ENCODE measurements at regions not wholly inside any gene's neighbourhood (a gene's known extent, or its start where the extent isn't known, plus 50 kb on each side); places are given as distances from the start of the nearest gene placed in this dataset.

GRCh38 chr12:64558754-64559153, 51.5 kb upstream of the RASSF3 start:
- H3K36me3 ChIP-seq (ENCODE audit: control insufficient read depth in 1 of 2, insufficient read depth in 2 of 2, low read length in 2 of 2), result no peaks in the 10 kb centered on the region
- H3K9me2 ChIP-seq (ENCODE audit: insufficient read depth), result no peaks in the 10 kb centered on the region
- intact Hi-C loops (cut with micrococcal nuclease), result no loop called here
- no TSS peak for BruUV-seq (replicated peaks)
- no peak overlapping the region for H3K4me2 ChIP-seq (ENCODE audit: low read length)
- peaks cover 9 to 12% of the 10 kb centered on the region in 2 experiments; a peak in 3 of 4 replicates for H3K4me1 ChIP-seq (ENCODE audit: control insufficient read depth in 1 of 2, insufficient read depth in 2 of 2, low read length in 2 of 2)
- ChIA-PET RAD21 (ENCODE audit: low non-redundant PET in 1 of 2, low total read pairs in 2 of 2, uncharacterized antibody in 2 of 2, unreplicated experiment in 2 of 2) (no interaction called here), POLR2A (no interaction called here), CTCF (no interaction called here)
- no peaks in the 10 kb centered on the region for H3K27me3 ChIP-seq (ENCODE audit: insufficient read depth, low read length)
- no peak for ATAC-seq
- H3K79me2 ChIP-seq (ENCODE audit: insufficient read depth, low read length), result no peaks in the 10 kb centered on the region
- DNase-seq (ENCODE audit: low read depth, low spot score), result no peak
- no peak overlapping the region for H3K4me3 ChIP-seq (replicated peaks in 1 of 2; ENCODE audit: low read depth in 1 of 2, low read length in 2 of 2)
- H2AFZ ChIP-seq (ENCODE audit: low read depth, low read length, poor library complexity, severe bottlenecking), result no peak overlapping the region
- TF ChIP-seq EZH2 (IDR thresholded peaks at IDR 0.05) (no peak), JUND (IDR thresholded peaks at IDR 0.05) (no peak), EGR1 (IDR thresholded peaks at IDR 0.05; ENCODE audit: low read depth) (no peak), MAX (IDR thresholded peaks at IDR 0.05) (no peak), RAD21 (IDR thresholded peaks at IDR 0.05; ENCODE audit: low read depth) (no peak), SRF (IDR thresholded peaks at IDR 0.05; ENCODE audit: low read depth) (no peak), ZFX (IDR thresholded peaks at IDR 0.05) (no peak), CEBPB (IDR thresholded peaks at IDR 0.05; ENCODE audit: low read depth) (no peak), ZBTB33 (IDR thresholded peaks at IDR 0.05; ENCODE audit: extremely low read depth, insufficient replicate concordance, low read length) (no peak), EZH2phosphoT487 (IDR thresholded peaks at IDR 0.05; ENCODE audit: borderline replicate concordance) (no peak), POLR2A (IDR thresholded peaks at IDR 0.05; ENCODE audit: borderline replicate concordance, extremely low read depth, insufficient read depth, insufficient read length) (no peak), FOSL1 (IDR thresholded peaks at IDR 0.05; ENCODE audit: low read depth) (no peak), CTCF (IDR thresholded peaks at IDR 0.05 in 2 of 3, conservative IDR thresholded peaks at IDR 0.05 in 1 of 3; ENCODE audit: borderline replicate concordance in 1 of 3, insufficient read depth in 1 of 3, low read depth in 2 of 3, low read length in 2 of 3) (no peak), POLR2AphosphoS5 (IDR thresholded peaks at IDR 0.05; ENCODE audit: low read depth, low read length) (no peak)
- no peak overlapping the region for H3K27ac ChIP-seq (ENCODE audit: low read depth, low read length)
- no peak overlapping the region for H3K9ac ChIP-seq (ENCODE audit: low read length)
- H3K9me3 ChIP-seq (ENCODE audit: control insufficient read depth in 1 of 2, insufficient read depth in 1 of 2, low read depth in 1 of 2, low read length in 2 of 2), result no peaks in the 10 kb centered on the region
- H4K20me1 ChIP-seq (ENCODE audit: insufficient read depth), result no peaks in the 10 kb centered on the region
